Testis (tissue), 2 donors: ENCODE measurements at regions not wholly inside any gene's neighbourhood (a gene's known extent, or its start where the extent isn't known, plus 50 kb on each side); places are given as distances from the start of the nearest gene placed in this dataset.

Experiments
- CTCF ChIP-seq, 3 experiments: fragments of 450-650 bp in 2 of 3; fragments of 200-600 bp in 1 of 3; sonication (generic) in 1 of 3; IDR thresholded peaks; one replicate each; pipeline ENCODE4 v1.5.1; 2016 to 2019; ENCODE audit warnings: antibody characterized with exemption in 3 of 3, mild to moderate bottlenecking in 2 of 3, moderate library complexity in 1 of 3
- POLR2A ChIP-seq: fragments of 450-650 bp; IDR thresholded peaks from one replicate; pipeline ENCODE4 v1.6.1; 2017; ENCODE audit warnings: antibody characterized with exemption, mild to moderate bottlenecking, moderate library complexity

- no peak for TF ChIP-seq CTCF (IDR thresholded peaks at IDR 0.05)
- TF ChIP-seq POLR2A = no peak
Measured at GRCh38 chr6:23137611-23138010, 568.2 kb downstream of the HDGFL1 start.
